Esophagus muscularis mucosa (tissue), 4 donors: ENCODE measurements at regions not wholly inside any gene's neighbourhood (a gene's known extent, or its start where the extent isn't known, plus 50 kb on each side); places are given as distances from the start of the nearest gene placed in this dataset.

Experiments
- DNase-seq: peaks from one replicate; pipeline ENCODE4 v3.0.0-alpha.2; 2017; ENCODE audit errors: extremely low spot score
- H3K27ac ChIP-seq, 4 donors: fragments of 200-600 bp; sonication (generic); replicated peaks in 1 of 4; 1 replicate in 3 of 4; 2 replicates in 1 of 4; pipeline ENCODE4 v1.5.1; 2016 to 2019; ENCODE audit warnings: mild to moderate bottlenecking in 1 of 4
- H3K27me3 ChIP-seq, 4 donors: fragments of 200-600 bp; sonication (generic); one replicate each; pipeline versions ENCODE4 v1.5.1 to v1.6.0; 2016 to 2019
- H3K36me3 ChIP-seq, 4 donors: fragments of 200-600 bp; sonication (generic); one replicate each; pipeline ENCODE4 v1.5.1; 2016 to 2019
- H3K4me1 ChIP-seq, 4 donors: fragments of 200-600 bp; sonication (generic); one replicate each; pipeline ENCODE4 v1.5.1; 2016 to 2019
- H3K4me3 ChIP-seq, 4 donors: fragments of 200-600 bp; sonication (generic); 1 replicate in 2 of 4; 2 replicates in 2 of 4; pipeline ENCODE4 v1.5.1; 2016 to 2019; ENCODE audit warnings: mild to moderate bottlenecking in 4 of 4, moderate library complexity in 1 of 4
- H3K9me3 ChIP-seq, 4 donors: fragments of 200-600 bp; sonication (generic); 1 replicate in 3 of 4; 2 replicates in 1 of 4; pipeline ENCODE4 v1.5.1; 2016 to 2019
- EP300 ChIP-seq: sonication (generic); formaldehyde crosslinking; IDR thresholded peaks from one replicate; pipeline ENCODE4 v1.6.1; 2017; ENCODE audit warnings: antibody characterized with exemption
- POLR2A ChIP-seq: fragments of 450-650 bp; IDR thresholded peaks from one replicate; pipeline ENCODE4 v1.6.1; 2017; ENCODE audit warnings: antibody characterized with exemption, moderate library complexity, mild to moderate bottlenecking, low read depth
- POLR2AphosphoS5 ChIP-seq, 2 donors: sonication (generic); formaldehyde crosslinking; IDR thresholded peaks; one replicate each; pipeline ENCODE4 v1.6.1; 2017; ENCODE audit warnings: antibody characterized with exemption in 2 of 2
- WGBS: methylation state at CpG from one replicate; pipeline ENCODE4 v1.1.5; 2018; 5-methylcytosine and 5-hydroxymethylcytosine counted together
- intact Hi-C: fragments of 100-400 bp; cut with DNase I; formaldehyde crosslinking; loops from one replicate; pipeline ENCODE4 v1.15.1; 2023
- TF ChIP-seq, protein P1 (sequence below), 3 experiments: fragments of 200-600 bp in 2 of 3; fragments of 450-650 bp in 1 of 3; sonication (generic) in 2 of 3; IDR thresholded peaks; one replicate each; pipeline ENCODE4 v1.5.1; 2017 to 2019; ENCODE audit warnings: antibody characterized with exemption in 3 of 3, mild to moderate bottlenecking in 2 of 3, moderate library complexity in 1 of 3

- intact Hi-C loops: loop anchor here (10.0 kb wide), 1 partner anchor 99 kb away; the partner anchor contains the start of gene RHOU
- no peak for DNase-seq
- Histone ChIP-seq H3K9me3 (no peaks in the 10 kb centered on the region), H3K27me3 (no peaks in the 10 kb centered on the region), H3K4me1 (peaks cover 9 to 43% (median 28%) of the 10 kb centered on the region in 4 donors), H3K36me3 (no peaks in the 10 kb centered on the region), H3K27ac (no peak overlapping the region), H3K4me3 (no peak overlapping the region)
- TF ChIP-seq EP300 (no peak), POLR2A (no peak), POLR2AphosphoS5 (IDR thresholded peaks at IDR 0.05) (no peak)
- TF ChIP-seq, protein P1, sequence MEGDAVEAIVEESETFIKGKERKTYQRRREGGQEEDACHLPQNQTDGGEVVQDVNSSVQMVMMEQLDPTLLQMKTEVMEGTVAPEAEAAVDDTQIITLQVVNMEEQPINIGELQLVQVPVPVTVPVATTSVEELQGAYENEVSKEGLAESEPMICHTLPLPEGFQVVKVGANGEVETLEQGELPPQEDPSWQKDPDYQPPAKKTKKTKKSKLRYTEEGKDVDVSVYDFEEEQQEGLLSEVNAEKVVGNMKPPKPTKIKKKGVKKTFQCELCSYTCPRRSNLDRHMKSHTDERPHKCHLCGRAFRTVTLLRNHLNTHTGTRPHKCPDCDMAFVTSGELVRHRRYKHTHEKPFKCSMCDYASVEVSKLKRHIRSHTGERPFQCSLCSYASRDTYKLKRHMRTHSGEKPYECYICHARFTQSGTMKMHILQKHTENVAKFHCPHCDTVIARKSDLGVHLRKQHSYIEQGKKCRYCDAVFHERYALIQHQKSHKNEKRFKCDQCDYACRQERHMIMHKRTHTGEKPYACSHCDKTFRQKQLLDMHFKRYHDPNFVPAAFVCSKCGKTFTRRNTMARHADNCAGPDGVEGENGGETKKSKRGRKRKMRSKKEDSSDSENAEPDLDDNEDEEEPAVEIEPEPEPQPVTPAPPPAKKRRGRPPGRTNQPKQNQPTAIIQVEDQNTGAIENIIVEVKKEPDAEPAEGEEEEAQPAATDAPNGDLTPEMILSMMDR (IDR thresholded peaks at IDR 0.05): no peak
- WGBS: 29% methylated on average over 12 of the region's 13 CpGs
Observed at GRCh38 chr1:228833911-228834688, 98.8 kb downstream of the RHOU start.

GRCh38 chr1:228835456-228835855 lies 100.2 kb downstream of the RHOU start:
- 96% methylated on average over 5 of the region's 5 CpGs for WGBS
- intact Hi-C loops: loop anchor here (10.0 kb wide), 1 partner anchor 101 kb away; the partner anchor contains the start of gene RHOU
- H3K4me3 ChIP-seq: no peak overlapping the region

DNA sequence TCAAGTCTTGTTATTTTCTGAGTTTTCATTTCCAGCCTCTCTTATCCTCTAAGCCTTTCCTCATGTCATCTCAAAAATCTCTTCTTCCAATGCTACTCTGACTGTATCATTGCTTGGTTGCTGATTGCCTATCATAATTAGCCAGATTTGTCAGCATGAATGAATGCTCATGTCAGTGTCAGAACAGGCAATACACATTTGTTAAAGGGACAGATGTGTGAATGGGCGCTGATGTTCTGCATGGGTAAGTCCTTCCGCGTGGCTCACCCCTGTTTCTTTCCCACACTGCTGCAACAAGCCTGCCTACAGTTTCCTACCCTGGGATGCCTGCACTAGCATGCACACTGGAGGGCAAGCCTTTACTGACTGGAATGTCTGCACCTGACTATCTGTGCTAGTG lies 100.6 kb downstream of the RHOU start:
- no peaks in the 10 kb centered on the region for H3K27me3 ChIP-seq
- 100% methylated on average over 3 of the region's 3 CpGs for whole genome bisulfite sequencing
- DNase-seq: no peak
- H3K9me3 ChIP-seq: no peaks in the 10 kb centered on the region
- no peaks in the 10 kb centered on the region for H3K36me3 ChIP-seq
- intact Hi-C loops: loop anchor here (10.0 kb wide), 1 partner anchor 101 kb away; the partner anchor contains the start of gene RHOU
- TF ChIP-seq, protein P1 (IDR thresholded peaks at IDR 0.05): no peak
- no peak for TF ChIP-seq EP300
- TF ChIP-seq POLR2A: no peak
- TF ChIP-seq POLR2AphosphoS5 (IDR thresholded peaks at IDR 0.05): no peak
- no peak overlapping the region for H3K27ac ChIP-seq
- H3K4me1 ChIP-seq: peaks cover 9 to 34% (median 24%) of the 10 kb centered on the region in 4 donors
- H3K4me3 ChIP-seq: no peak overlapping the region

More at GRCh38 chr1:228835456-228835855, 100.2 kb downstream of the RHOU start:
- TF ChIP-seq POLR2A: no peak
- TF ChIP-seq POLR2AphosphoS5 (IDR thresholded peaks at IDR 0.05): no peak
- no peak for TF ChIP-seq EP300
- TF ChIP-seq, protein P1 (IDR thresholded peaks at IDR 0.05): no peak
- Histone ChIP-seq H3K4me1 (peaks cover 9 to 39% (median 26%) of the 10 kb centered on the region in 4 donors), H3K27ac (no peak overlapping the region), H3K27me3 (no peaks in the 10 kb centered on the region), H3K36me3 (no peaks in the 10 kb centered on the region), H3K9me3 (no peaks in the 10 kb centered on the region)
- DNase-seq: no peak

GRCh38 chr1:228836427-228836826 lies 101.1 kb downstream of the RHOU start:
- WGBS: 86% methylated on average over 3 of the region's 3 CpGs
- TF ChIP-seq, protein P1 (IDR thresholded peaks at IDR 0.05): no peak
- no peak for TF ChIP-seq EP300
- TF ChIP-seq POLR2AphosphoS5 (IDR thresholded peaks at IDR 0.05): no peak
- TF ChIP-seq POLR2A: no peak
- no peak overlapping the region for H3K27ac ChIP-seq
- DNase-seq: no peak
- no peaks in the 10 kb centered on the region for H3K27me3 ChIP-seq
- H3K9me3 ChIP-seq: no peaks in the 10 kb centered on the region
- no peaks in the 10 kb centered on the region for H3K36me3 ChIP-seq
- intact Hi-C loops: loop anchor here (10.0 kb wide), 1 partner anchor 102 kb away; the partner anchor contains the start of gene RHOU
- H3K4me1 ChIP-seq: peaks cover 9 to 30% (median 24%) of the 10 kb centered on the region in 4 donors
- no peak overlapping the region for H3K4me3 ChIP-seq
